ENCODE measurements at regions not wholly inside any gene's neighbourhood (a gene's known extent, or its start where the extent isn't known, plus 50 kb on each side); places are given as distances from the start of the nearest gene placed in this dataset.

GRCh38 chr1:103986792-103987191 is 237.1 kb downstream of the AMY1C start:
- Histone ChIP-seq H3K27me3 (ENCODE audit: control insufficient read depth in 1 of 2, insufficient read depth in 1 of 2, low read length in 2 of 2) (no peaks in the 10 kb centered on the region), H3K79me1 (replicated peaks; ENCODE audit: low read length, poor library complexity, severe bottlenecking) (no peaks in the 10 kb centered on the region)
- 81% methylated on average over 2 of the region's 3 CpGs for WGBS

DNA sequence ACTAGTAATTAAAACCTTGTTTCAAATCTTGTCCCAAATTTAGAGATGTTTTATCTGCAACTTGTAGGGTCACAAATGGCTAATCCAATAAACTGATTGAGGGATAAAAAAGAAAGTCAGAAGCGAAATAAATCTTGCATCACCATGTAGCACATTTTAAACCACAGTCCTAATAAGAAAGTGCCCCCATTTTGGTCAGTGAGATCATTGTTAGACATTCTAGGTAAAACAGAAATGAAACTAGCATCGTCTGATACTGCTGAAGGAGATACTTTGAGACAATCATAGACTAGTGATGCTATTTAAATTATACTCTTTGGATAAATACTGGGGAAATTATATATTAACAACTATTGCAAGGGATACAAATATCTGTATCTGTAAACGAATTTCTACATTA is 247.9 kb downstream of the AMY1C start:
- H3K4me3 ChIP-seq (ENCODE audit: insufficient read depth in 1 of 2, low read depth in 1 of 2, low read length in 2 of 2): no peak overlapping the region
- H2BK12ac ChIP-seq (ENCODE audit: low read length in 2 of 2): no peak overlapping the region
- no peak overlapping the region for H2AFZ ChIP-seq (ENCODE audit: low read depth, low read length)
- no peaks in the 10 kb centered on the region for H3K9me3 ChIP-seq (ENCODE audit: control insufficient read depth, low read length)
- H2AK5ac ChIP-seq (ENCODE audit: low read length, severe bottlenecking): no peak overlapping the region
- no peak for DNase-seq
- H3K79me1 ChIP-seq (replicated peaks; ENCODE audit: low read length, poor library complexity, severe bottlenecking): no peaks in the 10 kb centered on the region
- H3K23ac ChIP-seq (ENCODE audit: low read length in 2 of 2): no peak overlapping the region
- WGBS: 38% methylated on average over 1 of the region's 3 CpGs
- H2BK5ac ChIP-seq (ENCODE audit: low read depth, low read length, poor library complexity, severe bottlenecking): no peak overlapping the region
- H3K4ac ChIP-seq (ENCODE audit: low read depth in 1 of 2, low read length in 2 of 2): no peak overlapping the region
- H3K4me1 ChIP-seq (ENCODE audit: control insufficient read depth, insufficient read depth, low read depth, low read length): no peaks in the 10 kb centered on the region
- no peak overlapping the region for H3K4me2 ChIP-seq (ENCODE audit: low read length, poor library complexity, severe bottlenecking)
- no peak overlapping the region for H3K18ac ChIP-seq (ENCODE audit: low read depth in 1 of 2, low read length in 2 of 2)
- no peak overlapping the region for H2BK15ac ChIP-seq (ENCODE audit: low read depth, poor library complexity, severe bottlenecking)
- H3K27ac ChIP-seq (ENCODE audit: low read length, poor library complexity, severe bottlenecking): no peak overlapping the region
- H4K8ac ChIP-seq (ENCODE audit: low read length): no peak overlapping the region
- H3K14ac ChIP-seq (ENCODE audit: low read length in 2 of 2): no peak overlapping the region
- no peak overlapping the region for H3K9ac ChIP-seq (ENCODE audit: low read length)
- H3K36me3 ChIP-seq (ENCODE audit: control insufficient read depth in 1 of 2, insufficient read depth in 2 of 2, low read depth in 1 of 2, low read length in 2 of 2): no peaks in the 10 kb centered on the region
- no peaks in the 10 kb centered on the region for H3K27me3 ChIP-seq (ENCODE audit: control insufficient read depth in 1 of 2, insufficient read depth in 1 of 2, low read length in 2 of 2)
- no peak overlapping the region for H4K91ac ChIP-seq (ENCODE audit: low read length)
- H2BK120ac ChIP-seq (ENCODE audit: low read depth, low read length): no peak overlapping the region

More at GRCh38 chr1:103986792-103987191, 237.1 kb downstream of the AMY1C start:
- Histone ChIP-seq H2BK120ac (ENCODE audit: low read depth, low read length) (no peak overlapping the region), H3K14ac (ENCODE audit: low read length in 2 of 2) (no peak overlapping the region), H3K4me3 (ENCODE audit: insufficient read depth in 1 of 2, low read depth in 1 of 2, low read length in 2 of 2) (no peak overlapping the region), H4K8ac (ENCODE audit: low read length) (no peak overlapping the region), H2BK12ac (ENCODE audit: low read length in 2 of 2) (no peak overlapping the region), H3K27ac (ENCODE audit: low read length, poor library complexity, severe bottlenecking) (no peak overlapping the region), H3K18ac (ENCODE audit: low read depth in 1 of 2, low read length in 2 of 2) (no peak overlapping the region), H2BK5ac (ENCODE audit: low read depth, low read length, poor library complexity, severe bottlenecking) (no peak overlapping the region), H3K4me1 (ENCODE audit: control insufficient read depth, insufficient read depth, low read depth, low read length) (no peaks in the 10 kb centered on the region), H4K91ac (ENCODE audit: low read length) (no peak overlapping the region), H3K4me2 (ENCODE audit: low read length, poor library complexity, severe bottlenecking) (no peak overlapping the region), H3K36me3 (ENCODE audit: control insufficient read depth in 1 of 2, insufficient read depth in 2 of 2, low read depth in 1 of 2, low read length in 2 of 2) (no peaks in the 10 kb centered on the region), H2AFZ (ENCODE audit: low read depth, low read length) (no peak overlapping the region), H2BK15ac (ENCODE audit: low read depth, poor library complexity, severe bottlenecking) (no peak overlapping the region), H3K9ac (ENCODE audit: low read length) (no peak overlapping the region), H3K4ac (ENCODE audit: low read depth in 1 of 2, low read length in 2 of 2) (no peak overlapping the region), H3K23ac (ENCODE audit: low read length in 2 of 2) (no peak overlapping the region), H3K9me3 (ENCODE audit: control insufficient read depth, low read length) (peaks cover 3% of the 10 kb centered on the region), H2AK5ac (ENCODE audit: low read length, severe bottlenecking) (no peak overlapping the region)
- DNase-seq: no peak

DNA sequence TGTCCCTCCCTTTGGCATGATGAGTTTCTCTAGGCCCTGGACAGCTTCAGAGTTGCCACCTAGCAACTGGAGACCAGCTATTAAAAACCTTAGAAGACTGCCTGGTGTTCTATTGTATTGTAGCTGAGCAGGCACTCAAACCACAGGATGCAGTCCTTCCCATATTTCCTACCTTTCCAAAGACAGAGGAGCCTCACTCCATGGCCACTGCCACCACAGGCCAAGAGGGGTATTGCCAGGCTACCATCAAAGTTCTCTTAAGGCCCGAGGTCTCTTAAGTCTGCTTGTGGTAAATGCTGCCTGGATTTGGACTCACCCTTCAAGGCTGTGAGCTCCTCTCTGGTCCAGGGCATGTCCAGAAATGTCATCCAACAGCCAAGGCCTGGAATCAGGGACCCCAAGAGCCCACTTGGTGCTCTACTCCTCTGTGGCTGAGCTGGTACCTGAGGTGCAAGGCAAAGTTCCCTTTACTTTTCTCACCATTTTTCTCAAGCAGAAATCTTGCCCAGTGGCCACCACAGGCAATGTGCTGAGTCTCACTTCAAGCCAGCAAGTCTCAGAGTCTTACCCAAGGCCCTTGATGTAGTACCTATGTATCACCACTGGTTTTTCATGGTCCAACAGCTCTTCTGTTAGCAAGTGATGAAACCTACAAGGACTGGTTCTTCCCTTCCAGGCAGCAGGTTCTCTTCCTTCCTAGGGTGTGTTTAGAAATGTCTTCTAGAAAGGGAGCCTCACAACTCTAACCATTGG is 269.4 kb downstream of the AMY1C start:
- Histone ChIP-seq H4K91ac (ENCODE audit: low read length) (no peak overlapping the region), H3K27me3 (ENCODE audit: control insufficient read depth in 1 of 2, insufficient read depth in 1 of 2, low read length in 2 of 2) (no peaks in the 10 kb centered on the region), H3K4me3 (ENCODE audit: insufficient read depth in 1 of 2, low read depth in 1 of 2, low read length in 2 of 2) (no peak overlapping the region), H3K27ac (ENCODE audit: low read length, poor library complexity, severe bottlenecking) (no peak overlapping the region), H3K4ac (ENCODE audit: low read depth in 1 of 2, low read length in 2 of 2) (no peak overlapping the region), H3K36me3 (ENCODE audit: control insufficient read depth in 1 of 2, insufficient read depth in 2 of 2, low read depth in 1 of 2, low read length in 2 of 2) (no peaks in the 10 kb centered on the region), H4K8ac (ENCODE audit: low read length) (no peak overlapping the region), H3K4me1 (ENCODE audit: control insufficient read depth, insufficient read depth, low read depth, low read length) (no peaks in the 10 kb centered on the region), H3K4me2 (ENCODE audit: low read length, poor library complexity, severe bottlenecking) (no peak overlapping the region), H2BK15ac (ENCODE audit: low read depth, poor library complexity, severe bottlenecking) (no peak overlapping the region), H2AK5ac (ENCODE audit: low read length, severe bottlenecking) (no peak overlapping the region), H2BK5ac (ENCODE audit: low read depth, low read length, poor library complexity, severe bottlenecking) (no peak overlapping the region), H2AFZ (ENCODE audit: low read depth, low read length) (no peak overlapping the region), H3K23ac (ENCODE audit: low read length in 2 of 2) (no peak overlapping the region), H2BK120ac (ENCODE audit: low read depth, low read length) (no peak overlapping the region), H3K9ac (ENCODE audit: low read length) (no peak overlapping the region), H3K18ac (ENCODE audit: low read depth in 1 of 2, low read length in 2 of 2) (no peak overlapping the region), H3K79me1 (replicated peaks; ENCODE audit: low read length, poor library complexity, severe bottlenecking) (no peaks in the 10 kb centered on the region), H3K14ac (ENCODE audit: low read length in 2 of 2) (no peak overlapping the region), H3K9me3 (ENCODE audit: control insufficient read depth, low read length) (peaks cover 5% of the 10 kb centered on the region), H2BK12ac (ENCODE audit: low read length in 2 of 2) (no peak overlapping the region)
- WGBS: 70% methylated on average over 1 of the region's 1 CpG
- DNase-seq: no peak

GRCh38 chr1:104019675-104020049 is 270.0 kb downstream of the AMY1C start:
- WGBS: no CpG with 5 or more reads among the region's 1 CpG
- no peaks in the 10 kb centered on the region for H3K27me3 ChIP-seq (ENCODE audit: control insufficient read depth in 1 of 2, insufficient read depth in 1 of 2, low read length in 2 of 2)
- H3K36me3 ChIP-seq (ENCODE audit: control insufficient read depth in 1 of 2, insufficient read depth in 2 of 2, low read depth in 1 of 2, low read length in 2 of 2): no peaks in the 10 kb centered on the region
- no peak overlapping the region for H2BK5ac ChIP-seq (ENCODE audit: low read depth, low read length, poor library complexity, severe bottlenecking)
- no peak overlapping the region for H2BK120ac ChIP-seq (ENCODE audit: low read depth, low read length)
- no peaks in the 10 kb centered on the region for H3K4me1 ChIP-seq (ENCODE audit: control insufficient read depth, insufficient read depth, low read depth, low read length)
- no peak overlapping the region for H2AK5ac ChIP-seq (ENCODE audit: low read length, severe bottlenecking)
- H4K91ac ChIP-seq (ENCODE audit: low read length): no peak overlapping the region
- H4K8ac ChIP-seq (ENCODE audit: low read length): no peak overlapping the region
- H3K23ac ChIP-seq (ENCODE audit: low read length in 2 of 2): no peak overlapping the region
- DNase-seq: no peak
- H3K14ac ChIP-seq (ENCODE audit: low read length in 2 of 2): no peak overlapping the region
- H3K4ac ChIP-seq (ENCODE audit: low read depth in 1 of 2, low read length in 2 of 2): no peak overlapping the region
- no peak overlapping the region for H3K27ac ChIP-seq (ENCODE audit: low read length, poor library complexity, severe bottlenecking)
- H3K9me3 ChIP-seq (ENCODE audit: control insufficient read depth, low read length): peaks cover 8% of the 10 kb centered on the region
- no peak overlapping the region for H2AFZ ChIP-seq (ENCODE audit: low read depth, low read length)
- no peak overlapping the region for H2BK15ac ChIP-seq (ENCODE audit: low read depth, poor library complexity, severe bottlenecking)
- H3K4me2 ChIP-seq (ENCODE audit: low read length, poor library complexity, severe bottlenecking): no peak overlapping the region
- H3K9ac ChIP-seq (ENCODE audit: low read length): no peak overlapping the region
- H3K79me1 ChIP-seq (replicated peaks; ENCODE audit: low read length, poor library complexity, severe bottlenecking): no peaks in the 10 kb centered on the region
- H3K4me3 ChIP-seq (ENCODE audit: insufficient read depth in 1 of 2, low read depth in 1 of 2, low read length in 2 of 2): no peak overlapping the region
- no peak overlapping the region for H2BK12ac ChIP-seq (ENCODE audit: low read length in 2 of 2)
- no peak overlapping the region for H3K18ac ChIP-seq (ENCODE audit: low read depth in 1 of 2, low read length in 2 of 2)
